ENCODE measurements at regions not wholly inside any gene's neighbourhood (a gene's known extent, or its start where the extent isn't known, plus 50 kb on each side); places are given as distances from the start of the nearest gene placed in this dataset.

DNA sequence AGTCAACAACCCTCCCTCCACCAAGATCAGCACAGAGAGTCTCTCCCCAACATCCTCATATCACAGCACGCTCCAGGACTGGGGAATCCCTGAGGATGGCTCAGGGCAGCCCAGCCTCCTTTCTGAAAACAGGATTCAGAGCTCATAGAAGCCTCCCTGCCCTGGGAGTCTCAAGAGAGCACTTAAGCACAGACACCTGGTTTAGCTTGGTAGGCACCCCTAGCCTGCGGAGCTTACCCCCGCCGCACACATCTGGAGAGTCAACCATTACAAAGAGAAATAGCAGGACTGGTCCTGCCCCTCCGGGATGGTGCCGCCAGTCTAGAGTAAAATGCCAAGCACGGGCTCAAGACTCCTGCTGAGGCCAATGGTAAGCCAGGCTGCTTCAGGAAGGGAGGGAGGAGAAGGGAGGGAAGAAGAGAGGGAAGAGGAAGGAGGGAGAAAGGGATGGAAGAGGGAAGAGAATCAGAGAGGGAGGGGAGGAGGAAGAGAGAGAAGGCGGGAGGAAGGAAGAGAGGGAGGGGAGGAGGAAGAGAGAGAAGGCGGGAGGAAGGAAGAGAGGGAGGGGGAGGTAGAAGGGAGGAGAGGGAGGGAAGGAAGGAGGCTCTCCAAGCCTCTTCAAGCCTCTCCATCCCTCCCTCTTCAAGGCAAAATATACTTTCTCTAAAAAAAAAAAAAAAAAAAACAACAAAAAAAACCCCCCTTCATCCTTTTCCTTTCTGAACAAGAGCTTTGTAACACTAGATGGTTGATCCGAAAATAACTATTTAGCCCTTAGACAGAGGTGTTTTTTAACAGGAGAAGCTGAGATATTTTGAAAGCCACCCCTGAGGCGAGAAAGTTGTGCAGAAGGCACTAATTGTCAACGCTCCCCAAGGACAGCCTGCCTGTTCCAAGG, 278.6 kb upstream of the TLE3 start:
- no peak overlapping the region for H2AFZ ChIP-seq (ENCODE audit: low read depth, low read length, poor library complexity, severe bottlenecking)
- POLR2A ChIA-PET = interaction anchor here (0.6 kb wide), 1 partner anchor 33 kb away, joined by 3 read pairs; no protein-coding TSS in a partner anchor
- BruUV-seq (replicated peaks) = no TSS peak
- H3K4me3 ChIP-seq (replicated peaks in 1 of 2; ENCODE audit: low read depth in 1 of 2, low read length in 2 of 2) = no peak overlapping the region
- no peak overlapping the region for H3K9ac ChIP-seq (ENCODE audit: low read length)
- RAD21 ChIA-PET (ENCODE audit: low non-redundant PET in 1 of 2, low total read pairs in 2 of 2, uncharacterized antibody in 2 of 2, unreplicated experiment in 2 of 2) = no interaction called here
- H3K36me3 ChIP-seq (ENCODE audit: control insufficient read depth in 1 of 2, insufficient read depth in 2 of 2, low read length in 2 of 2) = no peaks in the 10 kb centered on the region
- no peaks in the 10 kb centered on the region for H3K9me3 ChIP-seq (ENCODE audit: control insufficient read depth in 1 of 2, insufficient read depth in 1 of 2, low read depth in 1 of 2, low read length in 2 of 2)
- DNase-seq (ENCODE audit: low read depth, low spot score) = no peak
- CTCF ChIA-PET = no interaction called here
- H3K9me2 ChIP-seq (ENCODE audit: insufficient read depth) = no peaks in the 10 kb centered on the region
- H3K27ac ChIP-seq (ENCODE audit: low read depth, low read length) = no peak overlapping the region
- no peak overlapping the region for H3K4me2 ChIP-seq (ENCODE audit: low read length)
- intact Hi-C loops (cut with micrococcal nuclease) = no loop called here
- TF ChIP-seq YY1 (IDR thresholded peaks at IDR 0.05; ENCODE audit: extremely low read depth, insufficient replicate concordance, low read depth, low read length) (no peak), TCF7L2 (IDR thresholded peaks at IDR 0.05; ENCODE audit: borderline replicate concordance, extremely low read depth, insufficient read depth, insufficient read length) (no peak), REST (IDR thresholded peaks at IDR 0.05; ENCODE audit: low read depth) (no peak), SIN3A (IDR thresholded peaks at IDR 0.05; ENCODE audit: low read depth) (no peak), ZNF274 (IDR thresholded peaks at IDR 0.05; ENCODE audit: low read depth, low read length) (no peak), EGR1 (IDR thresholded peaks at IDR 0.05; ENCODE audit: low read depth) (no peak), POLR2A (IDR thresholded peaks at IDR 0.05; ENCODE audit: borderline replicate concordance, extremely low read depth, insufficient read depth, insufficient read length) (no peak), EZH2phosphoT487 (IDR thresholded peaks at IDR 0.05; ENCODE audit: borderline replicate concordance) (no peak), CTCF (IDR thresholded peaks at IDR 0.05 in 2 of 3, conservative IDR thresholded peaks at IDR 0.05 in 1 of 3; ENCODE audit: borderline replicate concordance in 1 of 3, insufficient read depth in 1 of 3, low read depth in 2 of 3, low read length in 2 of 3) (no peak), SP1 (IDR thresholded peaks at IDR 0.05; ENCODE audit: low read depth) (no peak), RAD21 (IDR thresholded peaks at IDR 0.05; ENCODE audit: low read depth) (no peak), CBX3 (IDR thresholded peaks at IDR 0.05; ENCODE audit: low read depth) (no peak)
- TF ChIP-seq, protein P1, sequence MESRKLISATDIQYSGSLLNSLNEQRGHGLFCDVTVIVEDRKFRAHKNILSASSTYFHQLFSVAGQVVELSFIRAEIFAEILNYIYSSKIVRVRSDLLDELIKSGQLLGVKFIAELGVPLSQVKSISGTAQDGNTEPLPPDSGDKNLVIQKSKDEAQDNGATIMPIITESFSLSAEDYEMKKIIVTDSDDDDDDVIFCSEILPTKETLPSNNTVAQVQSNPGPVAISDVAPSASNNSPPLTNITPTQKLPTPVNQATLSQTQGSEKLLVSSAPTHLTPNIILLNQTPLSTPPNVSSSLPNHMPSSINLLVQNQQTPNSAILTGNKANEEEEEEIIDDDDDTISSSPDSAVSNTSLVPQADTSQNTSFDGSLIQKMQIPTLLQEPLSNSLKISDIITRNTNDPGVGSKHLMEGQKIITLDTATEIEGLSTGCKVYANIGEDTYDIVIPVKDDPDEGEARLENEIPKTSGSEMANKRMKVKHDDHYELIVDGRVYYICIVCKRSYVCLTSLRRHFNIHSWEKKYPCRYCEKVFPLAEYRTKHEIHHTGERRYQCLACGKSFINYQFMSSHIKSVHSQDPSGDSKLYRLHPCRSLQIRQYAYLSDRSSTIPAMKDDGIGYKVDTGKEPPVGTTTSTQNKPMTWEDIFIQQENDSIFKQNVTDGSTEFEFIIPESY (IDR thresholded peaks at IDR 0.05; ENCODE audit: extremely low read depth, insufficient replicate concordance, low read length) = no peak
- TF ChIP-seq, protein P2, sequence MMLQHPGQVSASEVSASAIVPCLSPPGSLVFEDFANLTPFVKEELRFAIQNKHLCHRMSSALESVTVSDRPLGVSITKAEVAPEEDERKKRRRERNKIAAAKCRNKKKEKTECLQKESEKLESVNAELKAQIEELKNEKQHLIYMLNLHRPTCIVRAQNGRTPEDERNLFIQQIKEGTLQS (IDR thresholded peaks at IDR 0.05) = no peak
- no peaks in the 10 kb centered on the region for H4K20me1 ChIP-seq (ENCODE audit: insufficient read depth)
- no peak for ATAC-seq
- no peaks in the 10 kb centered on the region for H3K27me3 ChIP-seq (ENCODE audit: insufficient read depth, low read length)
- H3K79me2 ChIP-seq (ENCODE audit: insufficient read depth, low read length) = no peaks in the 10 kb centered on the region
- H3K4me1 ChIP-seq (ENCODE audit: control insufficient read depth in 1 of 2, insufficient read depth in 2 of 2, low read length in 2 of 2) = peaks cover 17 to 19% of the 10 kb centered on the region in 2 experiments; a peak in 3 of 4 replicates
